ENCODE measurements at regions not wholly inside any gene's neighbourhood (a gene's known extent, or its start where the extent isn't known, plus 50 kb on each side); places are given as distances from the start of the nearest gene placed in this dataset.

- TF ChIP-seq, protein P1, sequence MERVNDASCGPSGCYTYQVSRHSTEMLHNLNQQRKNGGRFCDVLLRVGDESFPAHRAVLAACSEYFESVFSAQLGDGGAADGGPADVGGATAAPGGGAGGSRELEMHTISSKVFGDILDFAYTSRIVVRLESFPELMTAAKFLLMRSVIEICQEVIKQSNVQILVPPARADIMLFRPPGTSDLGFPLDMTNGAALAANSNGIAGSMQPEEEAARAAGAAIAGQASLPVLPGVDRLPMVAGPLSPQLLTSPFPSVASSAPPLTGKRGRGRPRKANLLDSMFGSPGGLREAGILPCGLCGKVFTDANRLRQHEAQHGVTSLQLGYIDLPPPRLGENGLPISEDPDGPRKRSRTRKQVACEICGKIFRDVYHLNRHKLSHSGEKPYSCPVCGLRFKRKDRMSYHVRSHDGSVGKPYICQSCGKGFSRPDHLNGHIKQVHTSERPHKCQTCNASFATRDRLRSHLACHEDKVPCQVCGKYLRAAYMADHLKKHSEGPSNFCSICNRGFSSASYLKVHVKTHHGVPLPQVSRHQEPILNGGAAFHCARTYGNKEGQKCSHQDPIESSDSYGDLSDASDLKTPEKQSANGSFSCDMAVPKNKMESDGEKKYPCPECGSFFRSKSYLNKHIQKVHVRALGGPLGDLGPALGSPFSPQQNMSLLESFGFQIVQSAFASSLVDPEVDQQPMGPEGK (CRISPR knock-in tag; IDR thresholded peaks at IDR 0.05; ENCODE audit: borderline replicate concordance), result no peak
- TF ChIP-seq RARB (CRISPR knock-in tag; IDR thresholded peaks at IDR 0.05), result no peak
- no peak for TF ChIP-seq TSHZ2 (CRISPR knock-in tag; IDR thresholded peaks at IDR 0.05)
- TF ChIP-seq CSDC2 (CRISPR knock-in tag; IDR thresholded peaks at IDR 0.05), result no peak
- no peak for TF ChIP-seq ZFP3 (CRISPR knock-in tag; IDR thresholded peaks at IDR 0.05)
- TF ChIP-seq GLIS3 (CRISPR knock-in tag; IDR thresholded peaks at IDR 0.05), result no peak
- TF ChIP-seq ZNF565 (CRISPR knock-in tag; conservative IDR thresholded peaks at IDR 0.05; ENCODE audit: low read depth), result no peak
- TF ChIP-seq ZNF8 (CRISPR knock-in tag; IDR thresholded peaks at IDR 0.05), result no peak
- no peak for TF ChIP-seq CSRNP3 (CRISPR knock-in tag; IDR thresholded peaks at IDR 0.05)
- TF ChIP-seq BACH2 (CRISPR knock-in tag; IDR thresholded peaks at IDR 0.05; ENCODE audit: borderline replicate concordance), result no peak
- TF ChIP-seq OSR1 (CRISPR knock-in tag; IDR thresholded peaks at IDR 0.05), result no peak
- TF ChIP-seq POU6F1 (CRISPR knock-in tag; IDR thresholded peaks at IDR 0.05; ENCODE audit: borderline replicate concordance, low read depth), result no peak
Measured at GRCh38 chr14:32014498-32014897, 62.6 kb upstream of the ARHGAP5 start.
